ENCODE measurements at regions not wholly inside any gene's neighbourhood (a gene's known extent, or its start where the extent isn't known, plus 50 kb on each side); places are given as distances from the start of the nearest gene placed in this dataset.

- DNase-seq (ENCODE audit: insufficient read length) (no peak), FAIRE-seq (no peak)
- no peak for TF ChIP-seq POLR2AphosphoS5 (IDR thresholded peaks at IDR 0.05; ENCODE audit: low read depth, low read length)
- TF ChIP-seq POLR2A (IDR thresholded peaks at IDR 0.05; ENCODE audit: low read depth, low read length): no peak
- TF ChIP-seq TAF1 (IDR thresholded peaks at IDR 0.05; ENCODE audit: borderline replicate concordance, low read depth, low read length): no peak
Measured at GRCh38 chr16:73186752-73187601, 139.0 kb upstream of the ZFHX3 start.

GRCh38 chr16:73185737-73186136 lies 137.8 kb upstream of the ZFHX3 start:
- FAIRE-seq (no peak), DNase-seq (ENCODE audit: insufficient read length) (no peak)
- TF ChIP-seq POLR2A (IDR thresholded peaks at IDR 0.05; ENCODE audit: low read depth, low read length) (no peak), POLR2AphosphoS5 (IDR thresholded peaks at IDR 0.05; ENCODE audit: low read depth, low read length) (no peak), TAF1 (IDR thresholded peaks at IDR 0.05; ENCODE audit: borderline replicate concordance, low read depth, low read length) (no peak)

- no peak for FAIRE-seq
- no peak for DNase-seq (ENCODE audit: insufficient read length)
- no peak for TF ChIP-seq POLR2A (IDR thresholded peaks at IDR 0.05; ENCODE audit: low read depth, low read length)
Measured at GRCh38 chr16:73183611-73184092, 135.7 kb upstream of the ZFHX3 start.

- no peak for TF ChIP-seq TAF1 (IDR thresholded peaks at IDR 0.05; ENCODE audit: borderline replicate concordance, low read depth, low read length)
- TF ChIP-seq POLR2AphosphoS5 (IDR thresholded peaks at IDR 0.05; ENCODE audit: low read depth, low read length): no peak
- TF ChIP-seq POLR2A (IDR thresholded peaks at IDR 0.05; ENCODE audit: low read depth, low read length): no peak
- FAIRE-seq (no peak), DNase-seq (ENCODE audit: insufficient read length) (no peak)
Measured at GRCh38 chr16:73179705-73180331, 131.9 kb upstream of the ZFHX3 start.

- no peak for FAIRE-seq
Measured at GRCh38 chr16:73177729-73178295, 129.9 kb upstream of the ZFHX3 start.

GRCh38 chr16:73176577-73177013 lies 128.7 kb upstream of the ZFHX3 start:
- no peak for DNase-seq (ENCODE audit: insufficient read length)
- TF ChIP-seq POLR2A (IDR thresholded peaks at IDR 0.05; ENCODE audit: low read depth, low read length) (no peak), TAF1 (IDR thresholded peaks at IDR 0.05; ENCODE audit: borderline replicate concordance, low read depth, low read length) (no peak), POLR2AphosphoS5 (IDR thresholded peaks at IDR 0.05; ENCODE audit: low read depth, low read length) (no peak)
- FAIRE-seq: no peak

More at GRCh38 chr16:73177729-73178295, 129.9 kb upstream of the ZFHX3 start:
- no peak for TF ChIP-seq TAF1 (IDR thresholded peaks at IDR 0.05; ENCODE audit: borderline replicate concordance, low read depth, low read length)
- no peak for TF ChIP-seq POLR2AphosphoS5 (IDR thresholded peaks at IDR 0.05; ENCODE audit: low read depth, low read length)
- TF ChIP-seq POLR2A (IDR thresholded peaks at IDR 0.05; ENCODE audit: low read depth, low read length): no peak
- DNase-seq (ENCODE audit: insufficient read length): no peak

- FAIRE-seq (no peak), DNase-seq (ENCODE audit: insufficient read length) (no peak)
- TF ChIP-seq TAF1 (IDR thresholded peaks at IDR 0.05; ENCODE audit: borderline replicate concordance, low read depth, low read length): no peak
- no peak for TF ChIP-seq POLR2A (IDR thresholded peaks at IDR 0.05; ENCODE audit: low read depth, low read length)
- no peak for TF ChIP-seq POLR2AphosphoS5 (IDR thresholded peaks at IDR 0.05; ENCODE audit: low read depth, low read length)
Measured at GRCh38 chr16:73172973-73173709, 125.2 kb upstream of the ZFHX3 start.

DNA sequence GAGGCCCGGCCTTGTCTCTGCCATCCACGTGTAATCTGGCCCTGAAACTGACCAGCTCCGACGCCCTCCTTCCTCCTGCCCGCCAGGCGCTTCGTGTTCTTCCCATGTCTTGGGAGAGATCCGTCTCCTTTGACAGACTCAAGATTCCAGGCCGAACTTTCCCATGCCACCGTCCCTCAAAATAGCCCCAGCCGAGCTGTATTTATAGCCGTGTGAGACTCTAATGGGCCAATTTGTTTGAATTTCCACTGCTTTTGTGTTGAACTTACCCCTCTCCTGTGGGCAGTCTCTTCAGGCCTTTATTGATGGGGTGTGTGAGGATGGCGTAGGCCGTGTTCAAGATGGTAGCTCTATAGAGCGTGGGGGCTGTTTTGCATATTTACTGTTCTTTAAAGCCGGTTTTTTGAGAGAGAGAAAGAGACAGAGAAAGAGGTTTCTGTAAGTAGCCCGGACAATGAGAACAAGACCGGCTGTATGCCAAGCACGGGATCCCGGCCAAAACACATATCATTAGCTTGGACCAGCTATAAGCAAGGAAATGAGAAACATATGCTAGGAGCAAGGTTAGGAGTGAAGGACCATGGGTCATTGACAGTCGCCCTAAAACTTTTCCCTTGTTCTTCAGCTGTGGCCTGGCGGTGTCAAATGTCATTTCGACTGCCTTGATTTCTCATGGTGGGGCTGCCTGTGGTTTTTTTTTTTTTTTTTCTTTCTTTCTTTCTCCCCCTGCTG lies 124.5 kb upstream of the ZFHX3 start:
- no peak for DNase-seq (ENCODE audit: insufficient read length)
- TF ChIP-seq POLR2A (IDR thresholded peaks at IDR 0.05; ENCODE audit: low read depth, low read length): no peak
- no peak for TF ChIP-seq TAF1 (IDR thresholded peaks at IDR 0.05; ENCODE audit: borderline replicate concordance, low read depth, low read length)
- TF ChIP-seq POLR2AphosphoS5 (IDR thresholded peaks at IDR 0.05; ENCODE audit: low read depth, low read length): no peak
- FAIRE-seq: no peak

DNA sequence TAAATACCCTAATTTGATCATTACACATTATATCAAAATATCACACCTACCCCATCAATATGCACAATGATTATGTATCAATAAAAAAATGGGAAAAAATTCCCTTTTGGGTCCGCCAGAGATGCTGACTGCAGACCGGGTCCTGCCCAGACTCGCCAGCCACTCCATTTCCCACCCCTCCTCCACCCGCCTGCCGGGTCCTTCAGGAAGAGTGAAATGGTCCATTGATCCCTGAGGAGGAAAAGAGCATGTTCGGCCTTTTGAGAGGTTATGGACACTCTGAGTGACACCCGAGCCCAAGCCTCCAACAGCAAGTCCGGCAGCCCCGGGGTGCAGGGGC lies 123.9 kb upstream of the ZFHX3 start:
- DNase-seq (ENCODE audit: insufficient read length) (no peak), FAIRE-seq (no peak)
- TF ChIP-seq TAF1 (IDR thresholded peaks at IDR 0.05; ENCODE audit: borderline replicate concordance, low read depth, low read length) (no peak), POLR2A (IDR thresholded peaks at IDR 0.05; ENCODE audit: low read depth, low read length) (no peak), POLR2AphosphoS5 (IDR thresholded peaks at IDR 0.05; ENCODE audit: low read depth, low read length) (no peak)

DNA sequence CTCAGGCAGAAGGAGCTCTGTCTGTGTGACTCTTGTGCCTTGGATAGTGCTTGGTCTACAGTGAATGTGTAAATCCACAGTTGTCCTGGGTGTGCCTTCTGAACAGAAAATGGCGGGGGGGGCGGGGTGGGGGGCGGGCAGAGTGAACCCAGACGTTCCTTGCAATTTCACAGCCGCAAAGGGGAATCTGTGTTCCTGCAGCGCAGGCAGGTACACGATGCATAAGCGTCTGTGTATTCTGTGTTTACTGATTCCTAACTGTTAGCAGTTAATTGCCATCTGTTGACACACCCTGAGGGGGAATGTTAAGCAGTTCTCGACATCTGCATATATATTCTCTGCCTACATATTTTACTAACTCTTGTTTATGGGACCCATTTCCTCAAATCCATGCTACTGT lies 123.5 kb upstream of the ZFHX3 start:
- FAIRE-seq (no peak), DNase-seq (ENCODE audit: insufficient read length) (no peak)
- TF ChIP-seq TAF1 (IDR thresholded peaks at IDR 0.05; ENCODE audit: borderline replicate concordance, low read depth, low read length) (no peak), POLR2AphosphoS5 (IDR thresholded peaks at IDR 0.05; ENCODE audit: low read depth, low read length) (no peak), POLR2A (IDR thresholded peaks at IDR 0.05; ENCODE audit: low read depth, low read length) (no peak)
